Lower lobe of right lung (tissue), 2 donors: ENCODE measurements at regions not wholly inside any gene's neighbourhood (a gene's known extent, or its start where the extent isn't known, plus 50 kb on each side); places are given as distances from the start of the nearest gene placed in this dataset.

ENCODE experiments used
- ATAC-seq, 2 donors: fragments of 200-7000 bp; cut with Tn5 transposase; one replicate each; pipeline ENCODE4 v1.9.1; 2020 to 2022; ENCODE audit warnings: mild to moderate bottlenecking in 2 of 2, moderate library complexity in 2 of 2
- DNase-seq: peaks from one replicate; pipeline ENCODE4 v3.0.0-alpha.2; 2020
- H3K27ac ChIP-seq: fragments of 200-600 bp; one replicate; pipeline ENCODE4 v1.8.0; 2022
- H3K27me3 ChIP-seq: fragments of 200-600 bp; one replicate; pipeline ENCODE4 v1.8.0; 2022; ENCODE audit warnings: low read depth
- H3K36me3 ChIP-seq: fragments of 200-600 bp; one replicate; pipeline ENCODE4 v1.8.0; 2022; ENCODE audit warnings: mild to moderate bottlenecking
- H3K4me1 ChIP-seq: fragments of 200-600 bp; one replicate; pipeline ENCODE4 v1.8.0; 2022
- H3K4me3 ChIP-seq: fragments of 200-600 bp; one replicate; pipeline ENCODE4 v1.8.0; 2022; ENCODE audit warnings: mild to moderate bottlenecking
- H3K9me3 ChIP-seq: fragments of 200-600 bp; one replicate; pipeline ENCODE4 v1.8.0; 2022
- intact Hi-C: fragments of 100-400 bp; cut with DNase I; formaldehyde crosslinking; loops from one replicate; pipeline ENCODE4 v1.11.0; 2022
- TF ChIP-seq, protein P1 (sequence below): fragments of 200-600 bp; IDR thresholded peaks from one replicate; pipeline ENCODE4 v1.8.0; 2022; ENCODE audit warnings: antibody characterized with exemption, mild to moderate bottlenecking
- donor health status: DM: no; HTN: yes; CAD: no; lungs with severe emphysema.

DNA sequence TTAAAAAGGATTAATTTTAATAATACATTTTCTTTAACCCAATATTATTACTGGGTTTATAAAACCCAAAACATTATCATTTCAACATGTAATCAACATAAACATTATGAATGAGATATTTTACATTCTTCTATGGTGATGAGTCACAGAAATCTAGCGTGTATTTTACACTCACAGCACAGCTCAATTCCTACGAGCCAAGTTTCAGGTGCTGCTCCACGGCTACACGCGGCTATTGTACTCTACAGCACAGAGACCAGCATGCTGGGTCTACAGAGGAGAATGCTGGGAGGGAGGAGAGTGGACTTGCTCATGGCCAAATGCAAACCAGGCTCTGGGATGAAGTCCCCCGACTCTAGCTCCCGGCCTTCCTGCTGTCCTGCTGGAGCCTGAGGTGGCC, 72.0 kb upstream of the LMO1 start:
- Histone ChIP-seq H3K9me3 (no peaks in the 10 kb centered on the region), H3K4me3 (no peak overlapping the region), H3K36me3 (no peaks in the 10 kb centered on the region), H3K27me3 (peaks cover 6% of the 10 kb centered on the region), H3K27ac (no peak overlapping the region), H3K4me1 (no peaks in the 10 kb centered on the region)
- intact Hi-C loops, result no loop called here
- TF ChIP-seq, protein P1, sequence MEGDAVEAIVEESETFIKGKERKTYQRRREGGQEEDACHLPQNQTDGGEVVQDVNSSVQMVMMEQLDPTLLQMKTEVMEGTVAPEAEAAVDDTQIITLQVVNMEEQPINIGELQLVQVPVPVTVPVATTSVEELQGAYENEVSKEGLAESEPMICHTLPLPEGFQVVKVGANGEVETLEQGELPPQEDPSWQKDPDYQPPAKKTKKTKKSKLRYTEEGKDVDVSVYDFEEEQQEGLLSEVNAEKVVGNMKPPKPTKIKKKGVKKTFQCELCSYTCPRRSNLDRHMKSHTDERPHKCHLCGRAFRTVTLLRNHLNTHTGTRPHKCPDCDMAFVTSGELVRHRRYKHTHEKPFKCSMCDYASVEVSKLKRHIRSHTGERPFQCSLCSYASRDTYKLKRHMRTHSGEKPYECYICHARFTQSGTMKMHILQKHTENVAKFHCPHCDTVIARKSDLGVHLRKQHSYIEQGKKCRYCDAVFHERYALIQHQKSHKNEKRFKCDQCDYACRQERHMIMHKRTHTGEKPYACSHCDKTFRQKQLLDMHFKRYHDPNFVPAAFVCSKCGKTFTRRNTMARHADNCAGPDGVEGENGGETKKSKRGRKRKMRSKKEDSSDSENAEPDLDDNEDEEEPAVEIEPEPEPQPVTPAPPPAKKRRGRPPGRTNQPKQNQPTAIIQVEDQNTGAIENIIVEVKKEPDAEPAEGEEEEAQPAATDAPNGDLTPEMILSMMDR, result no peak
- ATAC-seq, result no peak
- no peak for DNase-seq

DNA sequence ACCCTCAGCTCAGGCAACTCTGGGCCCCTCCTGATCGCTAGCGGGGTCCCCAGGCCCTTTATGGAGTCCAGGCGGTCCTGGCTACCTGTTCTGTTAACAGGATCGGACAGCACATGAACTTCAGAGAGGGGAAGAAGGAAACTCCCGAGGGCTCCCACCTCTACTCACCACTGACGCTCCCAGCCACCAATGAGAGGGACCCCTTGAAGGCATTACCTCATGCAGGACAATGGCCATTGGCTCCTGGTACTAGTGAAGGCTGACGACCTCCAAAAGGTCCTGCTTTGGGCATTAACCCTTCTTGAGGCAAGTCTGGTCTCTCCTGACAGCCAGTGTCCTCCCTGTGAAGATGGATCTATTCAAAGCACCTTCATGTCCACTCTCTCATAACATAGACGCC, 71.5 kb upstream of the LMO1 start:
- Histone ChIP-seq H3K4me3 (no peak overlapping the region), H3K27ac (no peak overlapping the region), H3K9me3 (no peaks in the 10 kb centered on the region), H3K27me3 (peaks cover 6% of the 10 kb centered on the region), H3K4me1 (no peaks in the 10 kb centered on the region), H3K36me3 (no peaks in the 10 kb centered on the region)
- TF ChIP-seq, protein P1, result no peak
- ATAC-seq (no peak), DNase-seq (no peak)
- intact Hi-C loops, result no loop called here

DNA sequence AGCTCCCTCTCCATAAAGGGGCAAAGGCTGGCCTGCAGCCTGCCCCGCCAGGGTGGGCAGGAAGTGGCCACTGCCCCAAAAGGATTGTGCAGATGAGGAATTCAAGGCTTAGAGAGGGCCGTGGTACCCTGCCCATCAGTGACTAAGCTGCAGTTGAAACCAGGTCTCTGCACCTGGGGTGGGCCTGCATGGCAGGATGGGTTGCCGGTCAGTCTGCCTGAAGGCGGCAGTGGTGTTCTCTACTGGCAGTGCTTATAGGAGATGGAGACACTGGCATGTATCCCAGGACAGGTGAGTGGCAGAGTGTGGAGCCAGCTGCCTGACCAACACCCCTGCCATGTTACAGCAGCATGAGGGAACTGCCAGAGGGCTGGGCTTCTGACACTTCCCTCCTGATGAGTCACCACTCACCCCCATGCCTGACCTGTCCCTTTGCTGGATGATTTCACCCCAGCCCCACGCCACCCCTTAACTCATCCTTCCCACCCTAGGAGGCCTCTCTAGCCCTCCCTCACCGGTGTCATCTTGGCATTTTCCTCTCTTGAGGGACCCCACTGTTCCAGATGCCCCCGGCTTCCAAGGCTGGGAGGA, 70.2 kb upstream of the LMO1 start:
- intact Hi-C loops, result no loop called here
- no peak for DNase-seq
- Histone ChIP-seq H3K36me3 (no peaks in the 10 kb centered on the region), H3K9me3 (no peaks in the 10 kb centered on the region), H3K4me3 (no peak overlapping the region), H3K27ac (no peak overlapping the region), H3K27me3 (peaks cover 6% of the 10 kb centered on the region), H3K4me1 (peaks cover 7% of the 10 kb centered on the region)
- TF ChIP-seq, protein P1, result no peak
- ATAC-seq, result peak in 1 of 2 donors; percentile 11

DNA sequence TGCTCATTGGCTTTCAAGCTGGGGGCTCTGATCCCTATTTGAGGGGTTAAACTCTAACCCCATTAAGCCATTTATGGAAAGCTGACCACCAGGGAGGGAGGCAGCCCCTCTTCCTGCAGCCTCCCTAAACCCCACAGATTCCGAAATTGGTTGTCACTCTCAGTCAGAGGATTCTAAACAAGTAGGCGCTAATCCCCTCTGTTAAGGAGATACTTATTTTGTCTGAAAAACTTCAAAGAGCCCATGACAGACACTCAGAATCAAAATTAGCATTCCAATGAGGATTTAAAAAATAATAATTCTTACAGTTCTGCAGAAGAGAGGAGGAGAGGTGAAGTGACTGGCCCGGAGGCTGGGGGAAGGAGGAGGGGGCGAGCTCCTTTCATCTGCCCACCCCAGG, 69.7 kb upstream of the LMO1 start:
- peaks cover 9% of the 10 kb centered on the region for H3K4me1 ChIP-seq
- no peak overlapping the region for H3K4me3 ChIP-seq
- ATAC-seq (no peak), DNase-seq (no peak)
- TF ChIP-seq, protein P1, result no peak
- peaks cover 6% of the 10 kb centered on the region for H3K27me3 ChIP-seq
- no peak overlapping the region for H3K27ac ChIP-seq
- H3K9me3 ChIP-seq, result no peaks in the 10 kb centered on the region
- no peaks in the 10 kb centered on the region for H3K36me3 ChIP-seq
- intact Hi-C loops, result no loop called here

DNA sequence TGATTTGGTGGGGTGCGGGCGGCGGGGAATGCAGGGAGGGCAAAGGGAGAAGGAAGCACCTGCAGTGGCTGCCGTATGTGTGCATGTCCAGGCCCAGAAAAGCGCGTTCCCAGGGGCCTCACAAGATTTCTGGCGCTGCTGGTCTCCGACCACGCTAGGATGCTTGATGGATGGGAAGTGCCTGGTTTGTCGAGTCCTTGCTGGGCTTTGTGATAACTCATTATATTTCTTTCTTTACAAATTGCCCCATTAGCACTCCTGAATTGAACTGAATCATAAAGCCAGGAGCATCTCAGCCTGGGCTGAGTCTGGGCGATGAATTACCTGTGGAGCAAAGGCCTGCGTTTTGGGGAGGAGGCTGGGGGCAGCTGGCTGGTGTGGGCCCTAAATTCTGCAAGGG, 69.2 kb upstream of the LMO1 start:
- no peak for ATAC-seq
- Histone ChIP-seq H3K27ac (no peak overlapping the region), H3K4me1 (peaks cover 9% of the 10 kb centered on the region), H3K27me3 (peaks cover 6% of the 10 kb centered on the region), H3K36me3 (no peaks in the 10 kb centered on the region), H3K9me3 (no peaks in the 10 kb centered on the region), H3K4me3 (no peak overlapping the region)
- intact Hi-C loops, result no loop called here
- TF ChIP-seq, protein P1, result no peak
- DNase-seq, result no peak
